Sigmoid colon (tissue), 6 donors: ENCODE measurements at regions not wholly inside any gene's neighbourhood (a gene's known extent, or its start where the extent isn't known, plus 50 kb on each side); places are given as distances from the start of the nearest gene placed in this dataset.

ENCODE experiments used
- DNase-seq: peaks from one replicate; pipeline ENCODE4 v3.0.0-alpha.2; 2019
- H3K27ac ChIP-seq, 4 donors: fragments of 200-600 bp; sonication (generic); one replicate each; pipeline ENCODE4 v1.5.1; 2016 to 2019; ENCODE audit warnings: mild to moderate bottlenecking in 1 of 4
- H3K27me3 ChIP-seq, 3 donors: fragments of 200-600 bp; sonication (generic); one replicate each; pipeline ENCODE4 v1.5.1; 2019; ENCODE audit warnings: mild to moderate bottlenecking in 1 of 3
- H3K36me3 ChIP-seq, 4 donors: fragments of 200-600 bp; sonication (generic); one replicate each; pipeline ENCODE4 v1.5.1; 2016 to 2019
- H3K4me1 ChIP-seq, 4 donors: fragments of 200-600 bp; sonication (generic); one replicate each; pipeline ENCODE4 v1.5.1; 2017 to 2019
- H3K4me3 ChIP-seq, 4 donors: fragments of 200-600 bp; sonication (generic); one replicate each; pipeline ENCODE4 v1.5.1; 2017 to 2019; ENCODE audit warnings: mild to moderate bottlenecking in 2 of 4, moderate library complexity in 1 of 4
- H3K9me3 ChIP-seq, 4 donors: fragments of 200-600 bp in 3 of 4; sonication (generic) in 3 of 4; one replicate each; pipeline versions ENCODE4 v1.5.1 to v1.6.1; 2013 to 2019
- CTCF ChIP-seq, 4 experiments: fragments of 450-650 bp in 3 of 4; fragments of 200-600 bp in 1 of 4; IDR thresholded peaks; one replicate each; pipeline ENCODE4 v1.5.1; 2016 to 2019; ENCODE audit warnings: antibody characterized with exemption in 4 of 4, mild to moderate bottlenecking in 3 of 4, moderate library complexity in 2 of 4
- EP300 ChIP-seq, 4 donors: sonication (generic); formaldehyde crosslinking; IDR thresholded peaks; one replicate each; pipeline ENCODE4 v1.6.1; 2017; ENCODE audit warnings: antibody characterized with exemption in 4 of 4
- POLR2A ChIP-seq, 2 donors: fragments of 450-650 bp; IDR thresholded peaks; one replicate each; pipeline ENCODE4 v1.6.1; 2016; ENCODE audit warnings: antibody characterized with exemption in 2 of 2, mild to moderate bottlenecking in 2 of 2, moderate library complexity in 2 of 2
- POLR2AphosphoS5 ChIP-seq, 4 donors: sonication (generic); formaldehyde crosslinking; IDR thresholded peaks; one replicate each; pipeline ENCODE4 v1.6.1; 2017; ENCODE audit warnings: antibody characterized with exemption in 4 of 4
- WGBS, 2 donors: extraction: QIAGEN DNeasy Blood & Tissue Kit; methylation state at CpG; one replicate each; pipeline ENCODE4 v1.1.7; 2013; 5-methylcytosine and 5-hydroxymethylcytosine counted together
- intact Hi-C: fragments of 100-400 bp; cut with DNase I; formaldehyde crosslinking; loops from one replicate; pipeline ENCODE4 v1.15.1; 2023
- donor health status: healthy with polysubstance abuse.
- donor health status: healthy.

- intact Hi-C loops: no loop called here
- Histone ChIP-seq H3K4me1 (peaks cover 0 to 4% (median 0%) of the 10 kb centered on the region in 4 donors), H3K4me3 (no peak overlapping the region), H3K27ac (no peak overlapping the region), H3K36me3 (no peaks in the 10 kb centered on the region), H3K9me3 (no peaks in the 10 kb centered on the region), H3K27me3 (no peaks in the 10 kb centered on the region)
- DNase-seq: no peak
- WGBS, 2 donors: 87 to 89% methylated on average over 13 of the region's 13 CpGs
- TF ChIP-seq CTCF (IDR thresholded peaks at IDR 0.05) (no peak), POLR2AphosphoS5 (IDR thresholded peaks at IDR 0.05) (no peak), EP300 (IDR thresholded peaks at IDR 0.05) (no peak), POLR2A (IDR thresholded peaks at IDR 0.05) (no peak)
These were observed 145.4 kb downstream of the TTLL2 start for GRCh38 chr6:167470101-167470835.

GRCh38 chr6:167470836-167471547, 146.1 kb downstream of the TTLL2 start:
- Histone ChIP-seq H3K9me3 (no peaks in the 10 kb centered on the region), H3K36me3 (no peaks in the 10 kb centered on the region), H3K4me1 (peaks cover 0 to 4% (median 0%) of the 10 kb centered on the region in 4 donors), H3K27me3 (no peaks in the 10 kb centered on the region), H3K27ac (no peak overlapping the region), H3K4me3 (no peak overlapping the region)
- WGBS, 2 donors: 84 to 93% methylated on average over 15 of the region's 15 CpGs
- TF ChIP-seq POLR2A (IDR thresholded peaks at IDR 0.05): no peak
- TF ChIP-seq POLR2AphosphoS5 (IDR thresholded peaks at IDR 0.05): no peak
- TF ChIP-seq CTCF (IDR thresholded peaks at IDR 0.05): no peak
- TF ChIP-seq EP300 (IDR thresholded peaks at IDR 0.05): no peak
- DNase-seq: no peak
- intact Hi-C loops: no loop called here

GRCh38 chr6:167471548-167471930, 146.7 kb downstream of the TTLL2 start:
- Histone ChIP-seq H3K27me3 (no peaks in the 10 kb centered on the region), H3K4me1 (peaks cover 0 to 4% (median 0%) of the 10 kb centered on the region in 4 donors), H3K27ac (no peak overlapping the region), H3K36me3 (no peaks in the 10 kb centered on the region), H3K4me3 (no peak overlapping the region), H3K9me3 (no peaks in the 10 kb centered on the region)
- intact Hi-C loops: no loop called here
- no peak for DNase-seq
- WGBS, 2 donors: 94 to 95% methylated on average over 10 of the region's 10 CpGs
- TF ChIP-seq POLR2AphosphoS5 (IDR thresholded peaks at IDR 0.05): no peak
- no peak for TF ChIP-seq EP300 (IDR thresholded peaks at IDR 0.05)
- TF ChIP-seq CTCF (IDR thresholded peaks at IDR 0.05): no peak
- no peak for TF ChIP-seq POLR2A (IDR thresholded peaks at IDR 0.05)

GRCh38 chr6:167472148-167472547, 147.3 kb downstream of the TTLL2 start:
- Histone ChIP-seq H3K9me3 (no peaks in the 10 kb centered on the region), H3K4me3 (no peak overlapping the region), H3K27ac (no peak overlapping the region), H3K27me3 (no peaks in the 10 kb centered on the region), H3K4me1 (peaks cover 0 to 4% (median 0%) of the 10 kb centered on the region in 4 donors), H3K36me3 (no peaks in the 10 kb centered on the region)
- WGBS, 2 donors: 98% methylated on average over 4 of the region's 4 CpGs
- no peak for TF ChIP-seq CTCF (IDR thresholded peaks at IDR 0.05)
- DNase-seq: no peak
- intact Hi-C loops: no loop called here
